Gastroesophageal sphincter (tissue), 4 donors: ENCODE measurements at regions not wholly inside any gene's neighbourhood (a gene's known extent, or its start where the extent isn't known, plus 50 kb on each side); places are given as distances from the start of the nearest gene placed in this dataset.

Source experiments
- ATAC-seq: fragments of 150-250 bp; one replicate; pipeline ENCODE4 v1.9.1; 2016; ENCODE audit warnings: mild to moderate bottlenecking, moderate library complexity
- H3K27ac ChIP-seq, 4 donors: fragments of 200-600 bp; sonication (generic) in 3 of 4; 1 replicate in 3 of 4; 2 replicates in 1 of 4; pipeline ENCODE4 v1.5.1; 2016 to 2019
- H3K27me3 ChIP-seq: fragments of 200-600 bp; sonication (generic); one replicate; pipeline ENCODE4 v1.5.1; 2019
- H3K36me3 ChIP-seq, 2 donors: fragments of 200-600 bp; sonication (generic); one replicate each; pipeline ENCODE4 v1.5.1; 2019; ENCODE audit warnings: control low read depth in 1 of 2
- H3K4me1 ChIP-seq, 3 donors: fragments of 200-600 bp; sonication (generic); 1 replicate in 2 of 3; 2 replicates in 1 of 3; pipeline ENCODE4 v1.5.1; 2016 to 2019; ENCODE audit warnings: control low read depth in 2 of 3
- H3K4me3 ChIP-seq, 2 donors: fragments of 200-600 bp; sonication (generic); one replicate each; pipeline ENCODE4 v1.5.1; 2019; ENCODE audit warnings: mild to moderate bottlenecking in 1 of 2, moderate library complexity in 1 of 2
- H3K9me3 ChIP-seq, 3 donors: fragments of 200-600 bp; sonication (generic); one replicate each; pipeline ENCODE4 v1.5.1; 2017 to 2019; ENCODE audit warnings: control low read depth in 2 of 3
- CTCF ChIP-seq, 4 experiments: fragments of 200-600 bp in 2 of 4; fragments of 450-650 bp in 2 of 4; sonication (generic) in 1 of 4; IDR thresholded peaks; one replicate each; pipeline ENCODE4 v1.5.1; 2017 to 2019; ENCODE audit warnings: antibody characterized with exemption in 4 of 4, mild to moderate bottlenecking in 2 of 4, moderate library complexity in 2 of 4
- EP300 ChIP-seq: sonication (generic); formaldehyde crosslinking; IDR thresholded peaks from one replicate; pipeline ENCODE4 v1.6.1; 2017; ENCODE audit warnings: antibody characterized with exemption, mild to moderate bottlenecking
- POLR2A ChIP-seq, 2 donors: fragments of 450-650 bp; IDR thresholded peaks; one replicate each; pipeline ENCODE4 v1.6.1; 2017; ENCODE audit warnings: antibody characterized with exemption in 2 of 2, mild to moderate bottlenecking in 2 of 2, moderate library complexity in 1 of 2
- POLR2AphosphoS5 ChIP-seq: sonication (generic); formaldehyde crosslinking; IDR thresholded peaks from one replicate; pipeline ENCODE4 v1.6.1; 2017; ENCODE audit warnings: antibody characterized with exemption
- WGBS, 2 donors: methylation state at CpG; one replicate each; pipeline ENCODE4 v1.1.5; 2018; ENCODE audit warnings: low coverage in 1 of 2; 5-methylcytosine and 5-hydroxymethylcytosine counted together

GRCh38 chr5:105380126-105380525 is 1817.5 kb upstream of the NUDT12 start:
- no peak for ATAC-seq
- WGBS, 2 donors: 100% methylated on average over 1 of the region's 1 CpG

GRCh38 chr5:105371169-105371568 is 1808.6 kb upstream of the NUDT12 start:
- no peaks in the 10 kb centered on the region for H3K4me1 ChIP-seq
- no peak for ATAC-seq
- TF ChIP-seq POLR2A (IDR thresholded peaks at IDR 0.05) (no peak), POLR2AphosphoS5 (no peak), CTCF (IDR thresholded peaks at IDR 0.05) (no peak), EP300 (no peak)
- no peaks in the 10 kb centered on the region for H3K36me3 ChIP-seq
- H3K4me3 ChIP-seq: no peak overlapping the region
- 50 to 53% methylated on average over 2 of the region's 2 CpGs for WGBS, 2 donors
- no peak overlapping the region for H3K27ac ChIP-seq
- no peaks in the 10 kb centered on the region for H3K9me3 ChIP-seq
- no peaks in the 10 kb centered on the region for H3K27me3 ChIP-seq

More at GRCh38 chr5:105380126-105380525, 1817.5 kb upstream of the NUDT12 start:
- TF ChIP-seq EP300 (no peak), POLR2AphosphoS5 (no peak), CTCF (IDR thresholded peaks at IDR 0.05) (no peak), POLR2A (IDR thresholded peaks at IDR 0.05) (no peak)
- Histone ChIP-seq H3K27ac (no peak overlapping the region), H3K36me3 (no peaks in the 10 kb centered on the region), H3K9me3 (no peaks in the 10 kb centered on the region), H3K27me3 (no peaks in the 10 kb centered on the region), H3K4me1 (no peaks in the 10 kb centered on the region), H3K4me3 (no peak overlapping the region)

GRCh38 chr5:105350486-105351140 is 1788.0 kb upstream of the NUDT12 start:
- 75 to 80% methylated on average over 1 of the region's 5 CpGs for WGBS, 2 donors
- no peaks in the 10 kb centered on the region for H3K4me1 ChIP-seq
- no peaks in the 10 kb centered on the region for H3K9me3 ChIP-seq
- H3K27ac ChIP-seq: no peak overlapping the region
- no peaks in the 10 kb centered on the region for H3K27me3 ChIP-seq
- no peak overlapping the region for H3K4me3 ChIP-seq
- no peak for TF ChIP-seq EP300
- TF ChIP-seq CTCF (IDR thresholded peaks at IDR 0.05): no peak
- no peaks in the 10 kb centered on the region for H3K36me3 ChIP-seq
- ATAC-seq: no peak

GRCh38 chr5:105331558-105331957 is 1769.0 kb upstream of the NUDT12 start:
- TF ChIP-seq CTCF (IDR thresholded peaks at IDR 0.05): no peak
- TF ChIP-seq EP300: no peak
- no peak for TF ChIP-seq POLR2AphosphoS5
- no peak for TF ChIP-seq POLR2A (IDR thresholded peaks at IDR 0.05)
- no peaks in the 10 kb centered on the region for H3K36me3 ChIP-seq

GRCh38 chr5:105330185-105330584 is 1767.6 kb upstream of the NUDT12 start:
- Histone ChIP-seq H3K27ac (no peak overlapping the region), H3K36me3 (no peaks in the 10 kb centered on the region), H3K9me3 (no peaks in the 10 kb centered on the region), H3K27me3 (no peaks in the 10 kb centered on the region), H3K4me1 (no peaks in the 10 kb centered on the region), H3K4me3 (no peak overlapping the region)
- no peak for ATAC-seq
- TF ChIP-seq POLR2AphosphoS5 (no peak), EP300 (no peak), POLR2A (IDR thresholded peaks at IDR 0.05) (no peak), CTCF (IDR thresholded peaks at IDR 0.05) (no peak)
- WGBS, 2 donors: 92 to 96% methylated on average over 1 of the region's 1 CpG

More at GRCh38 chr5:105331558-105331957, 1769.0 kb upstream of the NUDT12 start:
- no peak for ATAC-seq
- 53 to 74% methylated on average over 2 to 3 of the region's 3 CpGs for WGBS, 2 donors
- Histone ChIP-seq H3K9me3 (no peaks in the 10 kb centered on the region), H3K4me1 (no peaks in the 10 kb centered on the region), H3K4me3 (no peak overlapping the region), H3K27ac (no peak overlapping the region), H3K27me3 (no peaks in the 10 kb centered on the region)
